Astrocyte of the cerebellum (primary cell): ENCODE measurements at regions not wholly inside any gene's neighbourhood (a gene's known extent, or its start where the extent isn't known, plus 50 kb on each side); places are given as distances from the start of the nearest gene placed in this dataset.

Experiments
- DNase-seq: peaks from one replicate; pipeline ENCODE4 v3.0.0-alpha.2; 2011; ENCODE audit warnings: low read depth
- H3K4me3 ChIP-seq: 2 replicates; pipeline ENCODE4 v1.5.1; 2011; ENCODE audit warnings: mild to moderate bottlenecking, low read depth, low read length, moderate library complexity
- in situ Hi-C: cut with HindIII; loops from 2 replicates; pipeline ENCODE4 v1.10.0; 2017; ENCODE audit warnings: low sequenced_read_pairs
- TF ChIP-seq, protein P1 (sequence below): IDR thresholded peaks from 2 replicates; pipeline ENCODE4 v1.5.1; 2012; ENCODE audit warnings: low read length, low read depth, moderate library complexity, mild to moderate bottlenecking; ENCODE audit errors: missing control alignments

GRCh38 chr6:71488186-71488585 lies 199.6 kb downstream of the OGFRL1 start:
- TF ChIP-seq, protein P1, sequence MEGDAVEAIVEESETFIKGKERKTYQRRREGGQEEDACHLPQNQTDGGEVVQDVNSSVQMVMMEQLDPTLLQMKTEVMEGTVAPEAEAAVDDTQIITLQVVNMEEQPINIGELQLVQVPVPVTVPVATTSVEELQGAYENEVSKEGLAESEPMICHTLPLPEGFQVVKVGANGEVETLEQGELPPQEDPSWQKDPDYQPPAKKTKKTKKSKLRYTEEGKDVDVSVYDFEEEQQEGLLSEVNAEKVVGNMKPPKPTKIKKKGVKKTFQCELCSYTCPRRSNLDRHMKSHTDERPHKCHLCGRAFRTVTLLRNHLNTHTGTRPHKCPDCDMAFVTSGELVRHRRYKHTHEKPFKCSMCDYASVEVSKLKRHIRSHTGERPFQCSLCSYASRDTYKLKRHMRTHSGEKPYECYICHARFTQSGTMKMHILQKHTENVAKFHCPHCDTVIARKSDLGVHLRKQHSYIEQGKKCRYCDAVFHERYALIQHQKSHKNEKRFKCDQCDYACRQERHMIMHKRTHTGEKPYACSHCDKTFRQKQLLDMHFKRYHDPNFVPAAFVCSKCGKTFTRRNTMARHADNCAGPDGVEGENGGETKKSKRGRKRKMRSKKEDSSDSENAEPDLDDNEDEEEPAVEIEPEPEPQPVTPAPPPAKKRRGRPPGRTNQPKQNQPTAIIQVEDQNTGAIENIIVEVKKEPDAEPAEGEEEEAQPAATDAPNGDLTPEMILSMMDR = no peak
- no peak for DNase-seq
- in situ Hi-C loops = no loop called here
- H3K4me3 ChIP-seq = no peak overlapping the region

DNA sequence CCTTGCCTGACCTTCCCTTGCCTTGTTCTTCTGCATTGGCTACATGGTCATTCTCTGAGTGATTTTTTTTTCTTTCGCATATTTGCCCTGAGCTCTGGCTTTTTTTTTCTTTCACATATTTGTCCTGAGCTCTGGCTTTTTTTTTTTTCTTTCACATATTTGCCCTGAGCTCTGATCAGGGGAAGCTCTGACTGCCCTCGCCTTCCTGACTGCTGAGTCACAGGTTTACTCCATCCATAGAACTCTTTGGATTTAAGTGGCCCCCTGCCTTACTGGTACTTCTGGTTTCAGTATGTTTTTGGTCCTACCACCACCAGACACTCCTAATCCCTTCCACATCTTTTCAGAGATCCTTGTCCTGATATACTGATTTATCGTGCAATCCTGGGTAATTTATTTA lies 201.1 kb downstream of the OGFRL1 start:
- TF ChIP-seq, protein P1 = no peak
- in situ Hi-C loops = no loop called here
- no peak overlapping the region for H3K4me3 ChIP-seq
- DNase-seq = peak; percentile 79

- in situ Hi-C loops = no loop called here
- no peak overlapping the region for H3K4me3 ChIP-seq
- no peak for DNase-seq
- TF ChIP-seq, protein P1 = no peak
Observed at GRCh38 chr6:71490876-71491275, 202.3 kb downstream of the OGFRL1 start.

- no peak overlapping the region for H3K4me3 ChIP-seq
- in situ Hi-C loops = no loop called here
- TF ChIP-seq, protein P1 = no peak
- no peak for DNase-seq
Observed at GRCh38 chr6:71491844-71492243, 203.2 kb downstream of the OGFRL1 start.

DNA sequence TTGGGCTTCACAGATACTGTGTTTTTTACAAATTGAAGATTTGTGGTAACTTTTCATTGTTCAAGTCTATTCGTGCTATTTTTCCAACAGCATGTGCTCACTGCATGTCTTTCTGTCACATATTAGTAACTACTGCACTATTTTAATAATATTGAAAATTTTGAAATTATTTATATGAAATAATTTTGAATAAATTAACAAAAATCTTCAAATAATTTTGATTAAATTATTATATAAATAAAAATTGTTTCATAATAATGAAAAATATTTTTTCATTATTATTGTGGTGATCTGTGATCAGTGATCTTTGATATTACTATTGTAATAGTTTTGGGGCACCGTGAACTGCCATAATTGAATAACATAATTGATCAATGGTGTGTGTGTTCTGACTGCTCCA lies 204.1 kb downstream of the OGFRL1 start:
- H3K4me3 ChIP-seq = no peak overlapping the region
- no peak for DNase-seq
- TF ChIP-seq, protein P1 = no peak
- in situ Hi-C loops = no loop called here

GRCh38 chr6:71496018-71496721 lies 207.6 kb downstream of the OGFRL1 start:
- in situ Hi-C loops = no loop called here
- TF ChIP-seq, protein P1 = no peak
- DNase-seq = no peak
- H3K4me3 ChIP-seq = no peak overlapping the region
